NB4 (cell line): ENCODE measurements at regions not wholly inside any gene's neighbourhood (a gene's known extent, or its start where the extent isn't known, plus 50 kb on each side); places are given as distances from the start of the nearest gene placed in this dataset.

Source experiments
- CTCF ChIP-seq: IDR thresholded peaks from one replicate; pipeline ENCODE4 v1.5.1; 2012; ENCODE audit warnings: low read depth, low read length
- MAX ChIP-seq: IDR thresholded peaks from 2 replicates; pipeline ENCODE4 v1.6.1; 2011; ENCODE audit warnings: low read depth, low read length

- TF ChIP-seq CTCF (no peak), MAX (no peak)
Observed at GRCh38 chr3:194231929-194232832, 96.2 kb downstream of the HES1 start.
